GM12892 (cell line): ENCODE measurements at regions not wholly inside any gene's neighbourhood (a gene's known extent, or its start where the extent isn't known, plus 50 kb on each side); places are given as distances from the start of the nearest gene placed in this dataset.

Experiments used
- DNase-seq: peaks from one replicate; pipeline ENCODE4 v3.0.0; 2011; ENCODE audit not compliant: insufficient read length
- FAIRE-seq: peaks from 2 replicates; lab custom pipeline; 2011; peaks lifted over from hg19 to GRCh38; lab: Jason Lieb, UNC
- POLR2A ChIP-seq: IDR thresholded peaks from 2 replicates; pipeline ENCODE4 v1.6.1; 2011; ENCODE audit warnings: low read depth, low read length, control low read depth
- POLR2AphosphoS5 ChIP-seq: IDR thresholded peaks from 2 replicates; pipeline ENCODE4 v1.6.1; 2011; ENCODE audit warnings: low read depth, low read length, control low read depth
- TAF1 ChIP-seq: IDR thresholded peaks from 2 replicates; pipeline ENCODE4 v1.6.1; 2011; ENCODE audit warnings: low read depth, mild to moderate bottlenecking, control low read depth, low read length, borderline replicate concordance

- TF ChIP-seq TAF1: no peak
- TF ChIP-seq POLR2AphosphoS5: no peak
- no peak for TF ChIP-seq POLR2A
- FAIRE-seq (no peak), DNase-seq (no peak)
Measured at GRCh38 chr3:116647996-116648395, 61.6 kb upstream of the TUSC7 start.
